Left hindlimb (tissue), 1 donor: ENCODE measurements at regions not wholly inside any gene's neighbourhood (a gene's known extent, or its start where the extent isn't known, plus 50 kb on each side); places are given as distances from the start of the nearest gene placed in this dataset.
"Not testable (repeated sequence)": the region's sequence is repeated elsewhere in the genome, so short reads cannot be mapped to it uniquely, and the experiment has no call there.

Experiments used
- DNase-seq: peaks from one replicate; pipeline ENCODE4 v3.0.0-alpha.2; 2018

DNA sequence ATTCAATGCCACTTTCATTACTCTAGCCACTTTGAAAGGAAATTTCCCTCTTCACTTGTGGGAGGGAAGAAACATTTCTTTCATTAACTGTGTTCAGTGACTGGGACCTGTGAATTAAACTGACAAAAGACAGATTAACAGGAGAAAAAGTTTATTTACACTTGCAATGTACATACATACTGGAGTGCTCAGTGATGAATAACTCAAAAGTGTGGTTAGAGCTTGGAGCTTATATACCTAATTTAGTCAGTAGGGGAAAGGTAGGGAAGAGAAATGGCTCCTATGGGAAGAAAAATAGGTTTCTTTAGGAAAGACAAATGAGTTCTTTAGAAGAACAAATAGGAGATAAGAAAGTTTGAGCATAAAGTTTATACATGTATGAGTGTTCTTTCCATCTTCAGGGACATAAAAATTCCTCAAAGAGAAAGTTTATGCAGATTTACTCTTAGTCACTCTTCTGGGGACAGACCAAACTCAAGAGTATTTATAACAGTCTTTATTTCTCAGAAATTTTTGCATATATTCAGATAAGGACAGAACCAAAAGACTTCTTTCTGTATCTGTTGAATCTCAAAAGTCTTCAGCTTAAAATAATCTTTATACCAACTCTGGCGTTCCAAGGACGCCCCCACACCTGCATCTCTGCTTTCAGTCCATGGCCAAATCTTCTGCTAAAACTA, 120.0 kb upstream of the RAI14 start:
- DNase-seq, result no peak

DNA sequence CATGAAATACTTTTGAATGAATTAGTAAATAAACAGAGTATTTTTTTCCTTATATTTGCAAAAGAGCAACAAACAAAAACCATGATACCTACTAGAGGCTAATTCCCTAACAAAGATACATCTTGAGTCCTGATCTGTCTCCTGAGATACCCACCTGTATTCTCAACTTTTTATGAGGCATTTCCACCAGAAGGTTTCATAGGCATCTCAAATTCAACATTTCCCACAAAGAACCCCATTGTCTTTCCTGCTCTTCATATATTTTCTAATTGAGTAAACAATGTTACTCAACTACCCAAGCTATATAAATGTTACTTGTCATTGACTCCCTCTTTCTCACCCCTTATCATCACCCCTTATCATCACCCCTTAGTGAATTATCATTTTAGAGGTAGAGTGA, 119.4 kb upstream of the RAI14 start:
- no peak for DNase-seq

DNA sequence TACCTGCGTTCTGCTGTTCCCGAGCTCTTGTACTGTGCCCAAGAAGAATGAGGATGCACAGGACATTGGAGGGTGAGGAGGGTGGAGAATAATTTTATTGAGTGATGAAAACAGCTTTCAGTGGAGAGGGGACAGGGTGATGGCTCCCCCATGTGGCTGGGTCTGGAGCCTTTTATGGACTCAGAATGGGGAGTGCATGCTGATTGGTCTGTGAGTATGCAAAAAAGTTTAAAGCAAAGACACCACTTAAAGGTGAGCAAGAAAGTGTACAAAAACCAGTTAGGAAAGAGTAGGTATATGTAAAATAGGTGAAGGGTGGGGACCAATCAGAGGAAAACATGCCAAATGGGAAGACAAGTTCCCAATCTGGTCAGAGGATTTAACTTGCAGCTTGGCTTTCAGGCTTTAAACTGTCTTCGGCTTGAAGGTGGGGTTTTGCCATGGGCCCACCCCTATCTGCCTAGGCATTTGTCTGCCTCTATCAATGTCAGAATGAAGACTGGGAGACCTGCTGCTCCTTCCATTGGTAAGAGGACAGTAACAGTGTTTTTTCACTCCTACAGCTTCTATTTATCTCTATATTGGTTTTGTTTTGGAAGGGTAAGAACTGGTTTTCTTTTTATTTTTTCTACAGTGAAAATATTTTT, 118.0 kb upstream of the RAI14 start:
- no peak for DNase-seq

DNA sequence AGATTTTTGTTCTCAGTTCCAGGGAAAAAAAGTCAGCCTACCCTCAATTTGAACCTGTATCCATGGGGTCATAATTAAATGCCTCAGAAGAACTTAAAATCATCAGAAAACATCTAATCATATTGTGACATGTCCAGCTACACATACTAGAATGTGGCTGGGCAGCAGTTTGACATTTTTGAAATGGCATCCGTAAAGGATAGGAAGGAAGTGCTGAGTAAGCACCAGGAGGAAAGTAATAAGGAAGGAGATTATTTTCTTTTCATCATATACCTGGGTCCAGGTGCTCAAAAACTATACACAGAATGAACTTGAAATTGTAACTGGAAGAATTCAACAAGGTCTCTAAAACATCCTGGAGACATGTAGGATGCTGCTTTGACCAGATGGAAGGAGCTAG, 116.9 kb upstream of the RAI14 start:
- no peak for DNase-seq

DNA sequence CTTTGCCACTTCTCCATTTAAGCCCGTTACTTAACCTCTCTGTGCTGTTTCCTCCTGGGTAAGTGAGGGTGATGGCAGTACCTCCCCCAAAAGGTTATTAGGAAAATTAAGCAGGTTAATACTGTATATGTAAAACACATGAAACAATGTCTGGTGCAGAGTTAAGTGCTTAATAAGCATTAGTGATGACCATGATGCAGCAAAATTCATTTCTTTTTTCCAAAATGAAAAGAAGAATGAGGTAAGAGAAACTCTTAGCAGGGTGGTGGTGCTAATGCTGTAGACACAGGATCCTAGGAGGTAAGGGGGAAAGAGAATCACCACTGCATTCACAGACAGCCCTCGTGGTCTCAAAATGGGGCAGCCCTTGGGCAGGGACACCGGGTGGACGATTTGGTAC, 115.1 kb upstream of the RAI14 start:
- DNase-seq, result no peak

DNA sequence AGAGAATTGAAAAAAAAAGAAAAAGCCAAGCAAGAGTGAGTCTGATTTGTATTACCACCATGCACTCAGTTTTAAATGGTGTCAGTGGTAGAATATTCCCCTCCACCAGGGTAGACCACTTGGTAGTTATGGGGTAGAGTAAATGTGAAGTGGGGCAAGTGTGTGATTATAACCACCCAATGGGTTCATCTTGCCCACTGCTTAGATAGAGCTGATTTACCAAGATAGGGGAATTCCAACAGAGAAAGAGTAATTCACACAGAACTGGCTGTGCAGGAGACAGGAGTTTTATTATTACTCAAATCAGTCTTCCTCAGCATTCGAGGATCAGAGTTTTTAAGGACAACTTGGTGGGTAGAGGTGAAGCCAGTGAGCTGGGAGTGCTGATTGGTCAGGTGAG, 113.3 kb upstream of the RAI14 start:
- no peak for DNase-seq

DNA sequence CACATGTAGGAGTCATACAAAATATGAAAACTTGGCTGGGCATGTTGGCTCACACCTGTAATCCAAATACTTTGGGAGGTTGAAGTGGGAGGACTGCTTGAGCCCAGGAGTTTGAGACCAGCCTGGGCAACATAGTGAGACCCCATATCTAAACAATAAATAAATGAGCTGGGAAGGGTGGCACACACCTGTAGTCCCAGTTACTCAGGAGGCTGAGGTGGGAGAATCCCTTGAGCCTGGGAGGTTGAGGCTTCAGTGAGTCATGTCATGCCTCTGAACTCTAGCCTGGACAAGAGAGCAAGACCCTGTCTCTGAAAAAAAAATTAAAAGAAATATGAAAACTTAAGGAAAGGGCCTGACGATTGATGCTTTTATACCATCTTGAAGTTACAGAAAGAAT, 112.4 kb upstream of the RAI14 start:
- DNase-seq, result no peak

DNA sequence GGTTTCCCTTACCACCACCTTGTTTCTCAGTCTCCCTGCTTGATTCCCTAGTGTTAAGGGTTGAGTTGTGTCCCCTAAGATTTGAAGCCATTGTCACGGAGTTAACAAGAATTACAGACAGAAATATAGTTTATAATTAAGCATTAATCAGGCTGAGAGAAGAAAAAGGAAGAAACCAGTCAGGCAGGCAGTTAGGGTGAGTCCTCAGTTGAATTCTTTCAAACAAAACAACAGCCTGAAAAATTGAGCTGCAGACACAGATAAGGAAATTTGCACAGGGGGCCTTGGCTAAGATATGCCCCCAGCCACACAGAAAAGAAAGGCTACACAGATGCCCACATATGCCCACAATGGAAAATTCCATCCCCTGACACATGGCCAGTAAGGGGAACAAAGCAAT, 111.7 kb upstream of the RAI14 start:
- DNase-seq, result no peak

DNA sequence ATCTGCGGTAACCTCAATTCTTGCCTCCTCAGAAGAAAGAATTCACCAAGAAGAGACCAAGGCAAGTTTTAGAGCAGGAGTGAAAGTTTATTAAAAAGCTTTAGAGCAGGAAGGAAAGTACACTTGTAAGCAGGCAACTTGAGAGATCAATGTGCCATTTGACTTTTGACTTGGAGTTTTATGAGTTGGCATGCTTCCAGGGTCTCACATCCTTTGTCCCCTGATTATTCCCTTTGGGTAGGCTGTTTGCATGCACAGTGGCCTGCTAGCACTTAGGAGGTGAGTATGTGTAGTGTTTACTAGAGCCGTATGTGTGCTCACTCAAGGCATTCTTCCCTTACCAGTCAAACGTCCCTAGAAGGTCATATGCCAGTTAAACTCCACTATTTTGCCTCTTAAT, 111.0 kb upstream of the RAI14 start:
- DNase-seq, result no peak

DNA sequence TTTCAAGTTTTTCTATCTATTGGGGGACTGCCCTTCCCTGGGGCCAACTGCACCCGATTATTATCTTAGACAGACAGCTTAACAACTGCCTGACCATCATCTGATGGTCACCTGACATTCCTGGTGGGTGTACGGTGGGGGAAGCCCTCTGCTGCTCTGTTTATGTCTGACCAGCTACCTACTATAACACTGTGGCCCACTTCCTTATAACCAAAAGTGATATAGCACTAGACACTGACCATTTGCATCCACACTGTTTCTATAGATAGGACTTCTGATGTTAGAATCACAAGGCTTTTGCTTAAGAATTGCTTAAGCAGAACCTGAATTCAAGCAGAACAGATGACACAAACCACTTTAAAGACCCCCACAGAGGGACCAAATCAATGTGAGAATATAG, 110.5 kb upstream of the RAI14 start:
- DNase-seq, result no peak

DNA sequence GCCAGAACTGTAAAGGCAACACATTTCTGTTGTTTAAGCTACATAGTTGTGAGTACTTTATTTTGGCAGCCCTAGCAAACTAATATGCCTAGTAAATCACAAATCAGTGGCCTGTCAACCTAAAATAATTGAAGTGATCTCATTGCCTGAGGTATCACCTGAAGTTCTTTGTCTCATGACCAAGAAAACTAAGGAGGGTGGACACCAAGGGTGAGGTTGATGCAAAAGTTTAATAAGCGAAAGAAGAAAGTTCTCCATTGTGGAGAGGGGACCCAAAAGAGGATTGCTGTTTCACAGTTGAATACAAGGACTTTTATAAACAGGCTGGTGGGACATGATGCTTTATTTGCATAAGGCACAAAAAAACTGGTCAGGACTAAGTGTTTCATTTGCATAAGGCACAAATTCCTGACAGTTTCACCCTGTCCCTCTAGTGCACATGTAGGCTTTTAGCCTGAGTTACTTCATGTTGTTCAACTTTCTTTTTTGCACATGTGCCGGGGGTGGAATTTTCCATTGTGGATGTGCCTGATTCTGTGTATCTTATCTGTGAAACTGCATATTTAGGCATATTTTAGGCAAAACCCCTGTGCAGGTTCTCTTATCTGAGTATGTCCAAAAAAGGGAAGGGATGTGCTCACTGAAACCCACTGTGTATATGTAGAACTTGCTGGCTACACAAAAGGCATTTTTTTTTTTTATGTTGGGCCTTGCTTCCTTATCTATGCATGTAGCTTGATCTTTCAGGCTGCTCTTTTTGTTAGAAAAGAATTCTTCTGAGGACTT, 108.6 kb upstream of the RAI14 start:
- DNase-seq, result no peak

DNA sequence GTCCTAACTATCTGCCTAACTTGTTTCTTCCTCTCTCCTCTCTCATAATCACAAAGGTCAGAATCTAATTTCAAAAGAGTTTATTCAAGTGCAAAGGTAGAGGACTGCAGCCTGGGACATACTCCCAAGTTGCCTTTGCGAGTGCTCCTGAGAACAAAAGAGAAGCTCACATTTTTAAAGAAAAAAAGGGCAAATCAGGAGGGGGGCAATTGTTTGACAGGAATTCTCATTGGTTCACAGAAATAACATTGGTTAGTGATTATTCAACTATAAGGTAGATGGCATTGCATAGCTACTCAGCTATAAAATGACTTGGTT, 108.1 kb upstream of the RAI14 start:
- DNase-seq, result no peak

DNA sequence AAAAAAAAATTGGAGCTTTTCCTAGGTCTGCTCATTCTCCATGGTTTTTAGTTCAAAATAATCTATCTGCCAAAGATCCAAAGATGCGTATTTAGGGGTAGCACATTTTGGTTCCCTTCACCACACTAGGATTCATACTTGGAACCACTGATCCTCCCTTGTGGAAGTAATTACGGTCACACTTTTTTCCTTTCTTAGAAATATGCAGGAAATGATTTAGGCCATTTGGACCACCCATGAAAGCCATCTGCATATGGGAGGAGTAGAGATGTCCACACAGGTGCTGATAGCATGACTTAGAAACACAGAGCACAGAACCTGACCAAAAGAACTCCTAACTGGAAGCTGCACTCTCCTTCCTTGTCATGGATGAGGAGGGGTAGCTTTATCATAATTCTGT, 105.9 kb upstream of the RAI14 start:
- DNase-seq, result no peak

DNA sequence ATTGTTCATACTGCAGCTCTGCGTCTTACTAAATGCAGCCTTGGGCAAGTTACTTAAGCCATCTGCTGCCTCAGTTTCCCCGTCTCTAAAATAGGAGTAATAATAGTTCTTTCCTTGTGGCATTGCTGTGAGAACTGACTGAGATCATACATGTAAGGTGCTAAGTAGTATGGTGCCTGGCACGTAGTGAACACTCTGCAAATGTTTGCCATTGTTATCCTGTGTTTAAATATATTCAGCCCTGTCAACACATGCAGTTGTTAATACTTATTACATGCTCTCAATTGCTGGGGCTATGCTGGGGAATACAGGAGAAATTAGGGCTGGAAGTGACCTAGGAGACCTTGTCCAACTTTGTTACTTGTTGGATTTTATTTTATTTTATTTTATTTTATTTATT, 105.2 kb upstream of the RAI14 start:
- no peak for DNase-seq

DNA sequence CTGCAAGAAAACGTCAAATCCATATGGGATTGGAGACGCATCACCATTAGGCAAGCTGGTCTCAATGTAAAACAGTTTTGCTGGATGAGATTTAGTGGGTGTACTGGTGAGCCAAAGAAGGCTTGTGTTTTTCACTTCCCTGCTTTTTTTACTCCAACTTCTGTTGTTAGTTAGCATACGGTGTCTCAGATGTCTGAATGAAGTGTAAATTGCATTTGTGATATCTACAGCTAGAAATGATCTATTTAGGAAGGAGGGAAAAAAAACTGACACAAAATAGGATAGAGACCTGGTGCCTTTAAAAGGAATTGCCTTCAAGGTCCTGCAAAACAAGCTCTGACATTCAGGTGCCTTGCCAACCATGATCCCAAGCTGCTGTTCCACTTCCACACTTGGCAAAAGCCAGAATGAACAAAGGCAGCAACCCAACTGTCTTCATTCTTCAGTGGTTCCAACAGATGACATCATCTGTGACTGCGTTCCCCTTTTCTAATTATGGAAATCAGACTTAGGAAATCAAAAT, 104.2 kb upstream of the RAI14 start:
- no peak for DNase-seq

DNA sequence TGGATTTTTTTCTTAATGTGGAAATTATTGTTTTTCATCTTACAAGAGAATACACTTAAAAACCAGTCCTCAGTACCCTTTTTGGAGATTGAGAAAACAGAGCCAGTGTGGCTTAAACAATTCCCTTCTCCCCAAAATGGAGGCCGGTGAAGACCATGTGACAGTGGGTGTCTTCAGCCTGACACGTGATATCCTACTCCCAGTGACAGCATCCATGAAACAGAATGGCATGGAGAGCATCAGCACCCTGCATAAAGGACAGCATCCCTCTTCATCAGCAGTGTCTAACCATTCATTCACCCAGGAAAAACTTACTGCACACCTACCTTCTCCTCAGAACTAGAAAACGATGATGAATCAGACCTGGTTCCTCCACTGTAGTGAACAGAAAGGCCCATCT, 103.4 kb upstream of the RAI14 start:
- DNase-seq, result no peak

DNA sequence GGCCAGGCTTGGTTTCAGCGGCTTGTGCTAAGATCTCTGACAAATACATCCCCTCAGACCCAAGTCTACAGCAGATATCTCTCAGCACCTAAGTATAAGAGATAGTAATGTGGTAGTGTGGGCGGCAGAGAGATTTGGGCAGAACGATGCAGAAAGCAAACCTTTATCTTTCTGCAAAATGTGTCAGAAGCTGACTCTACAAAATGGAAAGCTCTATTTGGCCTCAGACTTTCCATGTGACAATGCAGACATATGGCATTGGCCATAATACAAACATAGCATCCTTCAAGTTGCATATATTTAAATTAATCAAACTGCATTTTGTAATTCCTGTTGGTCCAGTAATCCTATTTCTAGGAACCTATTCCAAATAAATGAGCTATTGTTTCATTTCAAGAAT, 102.5 kb upstream of the RAI14 start:
- DNase-seq, result no peak

DNA sequence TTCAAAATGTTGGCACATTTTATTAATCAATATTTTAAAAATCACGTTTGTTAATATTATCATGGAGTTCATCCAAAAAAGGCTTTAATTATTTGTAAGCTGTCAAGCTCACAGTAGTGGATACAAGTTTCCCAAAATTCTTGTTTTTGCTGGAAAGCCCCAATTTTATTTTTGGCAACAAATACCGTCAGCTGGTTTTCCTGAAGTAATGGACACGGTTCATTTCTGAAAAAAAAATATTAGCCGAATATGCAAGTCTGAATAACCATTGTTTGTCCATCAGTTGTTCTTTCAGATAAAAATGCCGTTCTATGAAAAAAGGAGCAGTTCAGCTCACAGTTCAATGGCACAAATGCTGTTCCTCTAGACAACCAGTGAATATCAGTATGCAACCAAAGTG, 101.5 kb upstream of the RAI14 start:
- no peak for DNase-seq

DNA sequence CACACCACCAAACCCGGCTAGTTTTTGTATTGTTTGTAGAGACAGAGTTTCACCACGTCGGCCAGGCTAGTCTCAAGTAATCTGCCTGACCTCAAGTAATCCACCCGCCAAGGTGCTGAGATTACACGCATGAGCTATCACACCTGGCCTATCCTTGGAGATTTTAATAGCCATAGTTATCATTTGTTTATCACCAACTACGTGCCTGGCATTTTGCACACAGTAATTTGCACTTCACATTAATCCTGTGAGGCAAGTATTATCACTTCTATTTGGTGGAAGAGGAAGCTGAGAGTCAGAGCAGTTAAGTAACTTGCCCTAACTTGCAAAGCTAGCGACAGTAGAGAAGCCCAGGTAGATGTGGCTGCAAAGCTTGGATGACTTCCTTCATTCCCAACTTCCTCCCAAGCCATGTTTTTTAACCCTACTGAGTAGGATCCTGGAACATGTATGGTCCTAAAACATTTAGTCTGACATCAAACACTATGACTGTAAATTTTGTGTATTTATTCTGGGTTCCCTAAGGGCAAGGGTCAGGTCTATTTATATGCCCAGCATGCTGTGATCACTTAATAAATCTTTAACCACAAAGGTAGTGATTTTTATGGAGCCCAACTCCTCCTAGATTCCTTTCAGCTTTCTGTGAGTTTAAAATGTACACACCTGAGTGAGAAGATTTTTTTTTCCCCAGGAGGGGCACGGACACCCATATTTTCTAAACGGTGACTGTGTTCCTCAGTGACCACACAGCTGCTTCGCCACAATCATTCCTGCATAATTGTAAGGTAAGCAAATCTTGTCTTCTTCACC, 100.2 kb upstream of the RAI14 start:
- DNase-seq, result no peak

DNA sequence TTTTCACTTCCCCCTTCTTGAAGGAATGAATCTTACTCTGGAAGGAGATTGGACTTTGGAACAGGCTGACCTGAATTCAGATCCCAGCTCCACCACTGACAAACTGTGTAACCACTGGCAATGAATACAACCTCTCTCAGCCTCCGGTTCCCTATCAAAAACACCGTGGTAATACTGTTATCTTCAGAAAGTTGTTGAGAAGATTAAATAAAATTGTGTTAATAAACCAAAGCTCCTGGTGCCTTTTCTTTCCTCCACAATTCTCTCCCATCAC, 99.7 kb upstream of the RAI14 start:
- DNase-seq, result no peak

DNA sequence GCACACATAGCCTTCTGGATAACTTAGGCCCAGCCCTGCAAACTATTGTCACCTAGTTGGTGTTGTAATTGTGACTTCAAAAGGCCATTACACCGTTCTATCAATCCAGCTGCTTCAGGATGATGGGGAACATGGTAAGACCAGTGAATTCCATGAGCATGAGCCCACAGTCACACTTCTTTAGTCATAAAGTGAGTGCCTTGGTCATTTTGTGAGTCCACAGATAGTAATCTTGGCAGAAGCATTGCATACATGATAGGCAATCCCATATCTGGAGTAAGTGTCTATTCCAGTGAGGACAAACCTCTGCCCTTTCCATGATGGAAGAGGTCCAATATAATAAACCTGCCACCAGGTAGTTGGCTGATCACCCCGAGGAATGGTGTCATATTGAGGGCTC, 94.5 kb upstream of the RAI14 start:
- DNase-seq, result not testable (repeated sequence)

DNA sequence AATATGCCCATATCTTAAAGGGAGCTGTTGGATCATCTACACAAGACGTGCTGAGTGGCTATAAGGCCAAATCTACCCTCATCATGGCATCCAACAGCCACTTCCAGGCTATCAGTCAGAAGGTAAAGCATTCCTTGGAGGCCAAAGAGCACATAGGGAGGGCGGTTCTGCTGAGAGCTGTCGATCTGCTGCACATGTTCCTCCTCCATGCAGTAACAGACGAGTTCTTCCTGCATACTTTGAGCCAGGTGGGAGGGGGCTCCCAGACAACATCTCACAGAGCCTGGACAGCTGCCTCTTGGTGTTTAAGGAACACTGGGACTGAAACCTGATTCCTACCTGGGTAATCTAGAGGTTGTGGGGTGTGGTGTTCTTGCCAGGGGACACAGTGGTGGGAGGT, 93.3 kb upstream of the RAI14 start:
- DNase-seq, result no peak

DNA sequence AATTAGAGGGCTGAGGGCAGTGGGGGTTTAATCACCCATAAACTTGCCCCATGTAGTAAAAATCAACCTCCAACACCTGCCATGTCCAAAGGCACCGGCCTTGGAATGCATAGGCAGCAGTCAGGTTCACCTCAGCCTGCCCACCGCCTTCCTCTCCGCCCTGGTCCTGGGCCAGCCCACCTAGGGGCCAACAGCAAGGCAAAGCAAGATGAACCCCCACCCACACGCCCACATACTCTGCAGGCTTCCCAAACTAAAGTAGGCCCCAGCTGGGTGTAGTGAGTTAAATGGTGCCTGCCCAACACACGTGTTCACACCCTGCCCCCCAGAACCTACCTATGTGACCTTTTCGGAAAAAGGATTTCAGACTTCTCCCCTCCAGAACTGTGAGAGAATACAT, 92.9 kb upstream of the RAI14 start:
- no peak for DNase-seq
